Type B pancreatic cell (in vitro differentiated cells): ENCODE measurements at regions not wholly inside any gene's neighbourhood (a gene's known extent, or its start where the extent isn't known, plus 50 kb on each side); places are given as distances from the start of the nearest gene placed in this dataset.
"Not testable (repeated sequence)": the region's sequence is repeated elsewhere in the genome, so short reads cannot be mapped to it uniquely, and the experiment has no call there.

Source experiments
- DNase-seq: peaks from one replicate; pipeline ENCODE4 v3.0.0; 2021; ENCODE audit warnings: mixed read lengths; ENCODE audit not compliant: unreplicated experiment; ENCODE audit errors: extremely low spot score
- H3K27ac Mint-ChIP-seq: 2 replicates; pipeline ENCODE4 v1.8.0; 2021; ENCODE audit warnings: mild to moderate bottlenecking, mixed read lengths
- H3K27me3 Mint-ChIP-seq: 2 replicates; pipeline ENCODE4 v1.8.0; 2021; ENCODE audit warnings: mixed read lengths
- H3K36me3 Mint-ChIP-seq: 2 replicates; pipeline ENCODE4 v1.8.0; 2021; ENCODE audit warnings: mixed read lengths
- H3K4me1 Mint-ChIP-seq: one replicate; pipeline ENCODE4 v1.8.0; 2021; ENCODE audit warnings: mixed read lengths; ENCODE audit not compliant: unreplicated experiment
- H3K4me3 Mint-ChIP-seq: 2 replicates; pipeline ENCODE4 v1.8.0; 2021; ENCODE audit warnings: mild to moderate bottlenecking, mixed read lengths
- H3K9me3 Mint-ChIP-seq: 2 replicates; pipeline ENCODE4 v1.8.0; 2021; ENCODE audit warnings: mixed read lengths

- H3K4me3 Mint-ChIP-seq, H3K27ac Mint-ChIP-seq, H3K27me3 Mint-ChIP-seq, DNase-seq, H3K4me1 Mint-ChIP-seq, H3K9me3 Mint-ChIP-seq, H3K36me3 Mint-ChIP-seq: not testable (repeated sequence)
Measured at GRCh38 chr1:121116522-121117297, 67.4 kb downstream of the FAM72B start.

- not testable (repeated sequence) for DNase-seq, H3K36me3 Mint-ChIP-seq, H3K27me3 Mint-ChIP-seq, H3K27ac Mint-ChIP-seq, H3K4me1 Mint-ChIP-seq, H3K4me3 Mint-ChIP-seq, H3K9me3 Mint-ChIP-seq
Measured at GRCh38 chr1:121117298-121117611, 66.9 kb downstream of the FAM72B start.

GRCh38 chr1:121117622-121118479 lies 66.3 kb downstream of the FAM72B start:
- H3K4me1 Mint-ChIP-seq, H3K27me3 Mint-ChIP-seq, H3K9me3 Mint-ChIP-seq, H3K4me3 Mint-ChIP-seq, H3K27ac Mint-ChIP-seq, DNase-seq, H3K36me3 Mint-ChIP-seq: not testable (repeated sequence)
